Esophagus squamous epithelium (tissue), 4 donors: ENCODE measurements at regions not wholly inside any gene's neighbourhood (a gene's known extent, or its start where the extent isn't known, plus 50 kb on each side); places are given as distances from the start of the nearest gene placed in this dataset.

Experiments used
- POLR2A ChIP-seq, 4 donors: fragments of 450-650 bp; IDR thresholded peaks; one replicate each; pipeline ENCODE4 v1.6.1; 2017; ENCODE audit warnings: antibody characterized with exemption in 4 of 4, mild to moderate bottlenecking in 4 of 4, moderate library complexity in 3 of 4
- TF ChIP-seq, protein P1 (sequence below), 6 experiments: fragments of 450-650 bp in 4 of 6; fragments of 200-600 bp in 2 of 6; sonication (generic) in 2 of 6; IDR thresholded peaks; one replicate each; pipeline ENCODE4 v1.5.1; 2016 to 2019; ENCODE audit warnings: antibody characterized with exemption in 6 of 6, mild to moderate bottlenecking in 4 of 6, moderate library complexity in 4 of 6

DNA sequence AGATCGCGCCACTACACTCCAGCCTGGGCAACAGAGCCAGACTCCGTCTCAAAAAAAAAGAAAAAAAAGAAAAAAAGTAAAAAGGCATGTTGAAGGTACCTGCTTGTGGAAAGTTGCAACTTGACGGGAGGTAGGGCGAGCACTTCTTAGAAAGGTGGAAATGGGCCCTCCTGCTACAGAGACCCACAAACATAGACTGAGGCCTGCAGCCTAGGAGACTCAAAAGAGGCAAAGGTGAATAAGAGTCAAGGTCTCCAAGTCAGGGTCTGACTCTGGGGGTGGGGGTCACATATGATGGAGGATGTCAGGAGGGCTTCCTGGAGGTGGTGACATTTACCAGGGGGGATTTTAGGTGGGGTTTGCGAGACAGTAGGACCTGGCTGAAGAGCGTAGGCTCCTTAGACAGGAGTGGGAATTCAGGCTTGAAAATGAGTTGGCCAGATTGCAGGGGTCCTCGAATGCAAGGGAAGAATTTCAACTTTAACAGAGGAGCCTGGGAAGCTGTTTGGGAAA lies 303.0 kb downstream of the SEC14L1 start:
- TF ChIP-seq, protein P1, sequence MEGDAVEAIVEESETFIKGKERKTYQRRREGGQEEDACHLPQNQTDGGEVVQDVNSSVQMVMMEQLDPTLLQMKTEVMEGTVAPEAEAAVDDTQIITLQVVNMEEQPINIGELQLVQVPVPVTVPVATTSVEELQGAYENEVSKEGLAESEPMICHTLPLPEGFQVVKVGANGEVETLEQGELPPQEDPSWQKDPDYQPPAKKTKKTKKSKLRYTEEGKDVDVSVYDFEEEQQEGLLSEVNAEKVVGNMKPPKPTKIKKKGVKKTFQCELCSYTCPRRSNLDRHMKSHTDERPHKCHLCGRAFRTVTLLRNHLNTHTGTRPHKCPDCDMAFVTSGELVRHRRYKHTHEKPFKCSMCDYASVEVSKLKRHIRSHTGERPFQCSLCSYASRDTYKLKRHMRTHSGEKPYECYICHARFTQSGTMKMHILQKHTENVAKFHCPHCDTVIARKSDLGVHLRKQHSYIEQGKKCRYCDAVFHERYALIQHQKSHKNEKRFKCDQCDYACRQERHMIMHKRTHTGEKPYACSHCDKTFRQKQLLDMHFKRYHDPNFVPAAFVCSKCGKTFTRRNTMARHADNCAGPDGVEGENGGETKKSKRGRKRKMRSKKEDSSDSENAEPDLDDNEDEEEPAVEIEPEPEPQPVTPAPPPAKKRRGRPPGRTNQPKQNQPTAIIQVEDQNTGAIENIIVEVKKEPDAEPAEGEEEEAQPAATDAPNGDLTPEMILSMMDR (IDR thresholded peaks at IDR 0.05), result no peak
- no peak for TF ChIP-seq POLR2A (IDR thresholded peaks at IDR 0.05)
